ENCODE measurements at regions not wholly inside any gene's neighbourhood (a gene's known extent, or its start where the extent isn't known, plus 50 kb on each side); places are given as distances from the start of the nearest gene placed in this dataset.

GRCh38 chr2:103808814-103809213 is 1045.1 kb upstream of the POU3F3 start:
- H3K4me3 ChIP-seq (replicated peaks; ENCODE audit: low read depth, low read length) = no peak overlapping the region
- DNase-seq (ENCODE audit: extremely low read depth, low read depth) = no peak
- TF ChIP-seq, protein P1, sequence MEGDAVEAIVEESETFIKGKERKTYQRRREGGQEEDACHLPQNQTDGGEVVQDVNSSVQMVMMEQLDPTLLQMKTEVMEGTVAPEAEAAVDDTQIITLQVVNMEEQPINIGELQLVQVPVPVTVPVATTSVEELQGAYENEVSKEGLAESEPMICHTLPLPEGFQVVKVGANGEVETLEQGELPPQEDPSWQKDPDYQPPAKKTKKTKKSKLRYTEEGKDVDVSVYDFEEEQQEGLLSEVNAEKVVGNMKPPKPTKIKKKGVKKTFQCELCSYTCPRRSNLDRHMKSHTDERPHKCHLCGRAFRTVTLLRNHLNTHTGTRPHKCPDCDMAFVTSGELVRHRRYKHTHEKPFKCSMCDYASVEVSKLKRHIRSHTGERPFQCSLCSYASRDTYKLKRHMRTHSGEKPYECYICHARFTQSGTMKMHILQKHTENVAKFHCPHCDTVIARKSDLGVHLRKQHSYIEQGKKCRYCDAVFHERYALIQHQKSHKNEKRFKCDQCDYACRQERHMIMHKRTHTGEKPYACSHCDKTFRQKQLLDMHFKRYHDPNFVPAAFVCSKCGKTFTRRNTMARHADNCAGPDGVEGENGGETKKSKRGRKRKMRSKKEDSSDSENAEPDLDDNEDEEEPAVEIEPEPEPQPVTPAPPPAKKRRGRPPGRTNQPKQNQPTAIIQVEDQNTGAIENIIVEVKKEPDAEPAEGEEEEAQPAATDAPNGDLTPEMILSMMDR (IDR thresholded peaks at IDR 0.05; ENCODE audit: low read depth, low read length, missing control alignments) = no peak

DNA sequence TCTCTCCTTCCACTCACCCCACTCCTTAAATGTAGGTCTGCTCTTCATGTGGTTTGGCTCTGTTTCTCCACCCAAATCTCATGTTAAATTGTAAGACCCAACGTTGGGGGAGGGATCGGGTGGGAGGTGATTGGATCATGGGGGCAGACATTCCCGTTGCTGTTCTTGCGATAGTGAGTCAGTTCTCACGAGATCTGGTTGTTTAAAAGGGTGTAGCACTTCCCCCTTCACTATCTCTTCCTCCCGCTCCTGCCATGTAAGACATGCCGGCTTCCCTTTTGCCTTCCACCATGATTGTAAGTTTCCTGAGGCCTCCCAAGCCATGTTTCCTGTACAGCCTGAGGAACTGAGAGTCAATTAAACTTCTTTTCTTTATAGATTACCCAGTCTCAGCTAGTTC is 1044.5 kb upstream of the POU3F3 start:
- H3K4me3 ChIP-seq (replicated peaks; ENCODE audit: low read depth, low read length) = no peak overlapping the region
- TF ChIP-seq, protein P1 (IDR thresholded peaks at IDR 0.05; ENCODE audit: low read depth, low read length, missing control alignments) = no peak
- DNase-seq (ENCODE audit: extremely low read depth, low read depth) = no peak

GRCh38 chr2:103809941-103810441 is 1043.9 kb upstream of the POU3F3 start:
- TF ChIP-seq, protein P1 (IDR thresholded peaks at IDR 0.05; ENCODE audit: low read depth, low read length, missing control alignments) = no peak
- H3K4me3 ChIP-seq (replicated peaks; ENCODE audit: low read depth, low read length) = no peak overlapping the region
- no peak for DNase-seq (ENCODE audit: extremely low read depth, low read depth)

- TF ChIP-seq, protein P1 (IDR thresholded peaks at IDR 0.05; ENCODE audit: low read depth, low read length, missing control alignments) = no peak
- H3K4me3 ChIP-seq (replicated peaks; ENCODE audit: low read depth, low read length) = no peak overlapping the region
- DNase-seq (ENCODE audit: extremely low read depth, low read depth) = no peak
Observed at GRCh38 chr2:103810875-103811274, 1043.0 kb upstream of the POU3F3 start.

DNA sequence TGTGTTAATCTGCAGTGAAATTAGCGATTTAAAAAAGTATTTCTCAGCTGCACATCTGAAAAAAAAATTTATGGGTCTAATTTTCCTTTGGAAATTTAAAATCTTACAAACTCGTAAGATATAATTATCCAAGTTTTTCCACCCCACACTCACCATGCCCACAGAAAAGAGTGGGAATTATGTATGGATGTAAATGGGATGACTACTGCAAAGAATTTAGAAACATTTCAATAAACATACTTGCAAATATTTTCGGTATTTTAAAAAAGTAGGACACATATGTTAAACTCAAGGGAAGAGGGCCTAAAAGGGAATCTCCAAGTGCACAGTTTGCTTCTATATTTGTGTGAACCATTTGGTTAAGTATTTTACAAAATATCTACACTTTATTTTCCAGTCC is 1039.9 kb upstream of the POU3F3 start:
- TF ChIP-seq, protein P1 (IDR thresholded peaks at IDR 0.05; ENCODE audit: low read depth, low read length, missing control alignments) = no peak
- H3K4me3 ChIP-seq (replicated peaks; ENCODE audit: low read depth, low read length) = no peak overlapping the region
- DNase-seq (ENCODE audit: extremely low read depth, low read depth) = no peak

GRCh38 chr2:103815731-103816130 is 1038.2 kb upstream of the POU3F3 start:
- TF ChIP-seq, protein P1 (IDR thresholded peaks at IDR 0.05; ENCODE audit: low read depth, low read length, missing control alignments) = no peak
- DNase-seq (ENCODE audit: extremely low read depth, low read depth) = no peak
- no peak overlapping the region for H3K4me3 ChIP-seq (replicated peaks; ENCODE audit: low read depth, low read length)

DNA sequence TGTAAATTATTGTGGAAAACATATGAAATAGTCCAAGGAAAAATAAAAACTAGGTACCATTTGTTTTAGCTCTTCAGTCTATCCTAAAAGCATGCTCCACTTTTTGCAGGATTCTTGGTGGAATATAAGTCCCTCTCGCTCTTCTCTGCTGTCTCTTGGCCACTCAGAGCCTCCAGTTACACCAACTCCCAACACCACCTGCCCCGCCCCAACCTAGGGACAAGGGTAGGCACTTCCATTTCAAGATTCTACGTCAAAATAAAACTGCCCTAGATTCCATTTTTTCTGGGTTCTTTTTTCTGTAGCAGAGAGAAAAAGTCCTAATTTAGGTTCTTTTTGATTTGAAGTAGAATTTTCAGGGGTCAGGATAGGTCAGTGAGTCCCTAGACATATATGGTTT is 1036.2 kb upstream of the POU3F3 start:
- no peak for DNase-seq (ENCODE audit: extremely low read depth, low read depth)
- H3K4me3 ChIP-seq (replicated peaks; ENCODE audit: low read depth, low read length) = no peak overlapping the region
- TF ChIP-seq, protein P1 (IDR thresholded peaks at IDR 0.05; ENCODE audit: low read depth, low read length, missing control alignments) = no peak

Data from HFF-Myc (cell line).